GM12891 (cell line): ENCODE measurements at regions not wholly inside any gene's neighbourhood (a gene's known extent, or its start where the extent isn't known, plus 50 kb on each side); places are given as distances from the start of the nearest gene placed in this dataset.

Source experiments
- POLR2A ChIP-seq: IDR thresholded peaks from 2 replicates; pipeline ENCODE4 v1.6.1; 2011; ENCODE audit warnings: low read depth, low read length, control low read depth
- POLR2AphosphoS5 ChIP-seq: IDR thresholded peaks from 2 replicates; pipeline ENCODE4 v1.6.1; 2011; ENCODE audit warnings: low read depth, low read length, control low read depth
- TAF1 ChIP-seq: IDR thresholded peaks from 2 replicates; pipeline ENCODE4 v1.6.1; 2011; ENCODE audit warnings: low read depth, low read length, control low read depth

GRCh38 chr16:86730597-86730996 lies 152.2 kb downstream of the FOXL1 start:
- TF ChIP-seq POLR2A (no peak), POLR2AphosphoS5 (no peak), TAF1 (no peak)
